ENCODE measurements at regions not wholly inside any gene's neighbourhood (a gene's known extent, or its start where the extent isn't known, plus 50 kb on each side); places are given as distances from the start of the nearest gene placed in this dataset.

- TF ChIP-seq CTCF (IDR thresholded peaks at IDR 0.05; ENCODE audit: insufficient read depth, low read length, poor library complexity, severe bottlenecking) (peak; percentile 40), EZH2phosphoT487 (conservative IDR thresholded peaks at IDR 0.05; ENCODE audit: low read length) (no peak)
Observed at GRCh38 chrX:76253432-76253831, 80.6 kb downstream of the PBDC1 start.
